Stimulated activated memory B cell treated with anti-CD40 and anti-IgM and Interleukin-4, amounts not matched to agents 10 μg/mL and 1 μg/mL and 100 μg/mL, for 72 hours (primary cell): ENCODE measurements at regions not wholly inside any gene's neighbourhood (a gene's known extent, or its start where the extent isn't known, plus 50 kb on each side); places are given as distances from the start of the nearest gene placed in this dataset.

ENCODE experiments used
- ATAC-seq: fragments of 150-1000 bp; cut with Tn5 transposase; 2 replicates; pipeline ENCODE4 v1.10.0; 2021
- H3K27ac Mint-ChIP-seq: one replicate; pipeline ENCODE4 v1.8.0; 2022; ENCODE audit warnings: mild to moderate bottlenecking, mixed read lengths
- H3K27me3 Mint-ChIP-seq: one replicate; pipeline ENCODE4 v1.8.0; 2022; ENCODE audit warnings: mixed read lengths
- H3K36me3 Mint-ChIP-seq: one replicate; pipeline ENCODE4 v1.8.0; 2022; ENCODE audit warnings: mixed read lengths
- H3K4me1 Mint-ChIP-seq: one replicate; pipeline ENCODE4 v1.8.0; 2022; ENCODE audit warnings: mixed read lengths
- H3K4me3 Mint-ChIP-seq: one replicate; pipeline ENCODE4 v1.8.0; 2022; ENCODE audit warnings: mild to moderate bottlenecking, moderate library complexity, mixed read lengths
- H3K9me3 Mint-ChIP-seq: one replicate; pipeline ENCODE4 v1.8.0; 2022; ENCODE audit warnings: mixed read lengths

DNA sequence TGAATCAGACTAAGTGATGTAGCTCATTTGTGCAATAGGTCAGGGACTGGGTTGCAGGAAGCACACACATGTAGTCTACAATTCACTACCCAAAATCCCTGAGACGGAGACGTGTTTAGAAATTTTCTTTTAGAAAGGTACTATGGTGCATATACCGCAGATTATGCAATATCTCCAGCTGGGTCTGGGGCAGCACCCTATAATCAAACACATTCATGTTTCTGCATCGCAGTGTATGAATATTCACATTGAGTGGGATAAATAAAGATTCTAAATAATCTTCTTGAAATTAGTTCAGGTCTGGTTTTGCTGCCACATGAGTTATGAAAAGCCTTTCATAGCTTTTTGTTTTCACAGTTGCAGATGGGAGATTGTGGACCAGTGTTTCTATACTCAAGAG lies 395.7 kb upstream of the FANCL start:
- H3K27me3 Mint-ChIP-seq, result peaks cover 10% of the 10 kb centered on the region
- no peak overlapping the region for H3K4me3 Mint-ChIP-seq
- ATAC-seq, result no peak
- no peaks in the 10 kb centered on the region for H3K36me3 Mint-ChIP-seq
- no peaks in the 10 kb centered on the region for H3K9me3 Mint-ChIP-seq
- no peak overlapping the region for H3K27ac Mint-ChIP-seq
- no peaks in the 10 kb centered on the region for H3K4me1 Mint-ChIP-seq

DNA sequence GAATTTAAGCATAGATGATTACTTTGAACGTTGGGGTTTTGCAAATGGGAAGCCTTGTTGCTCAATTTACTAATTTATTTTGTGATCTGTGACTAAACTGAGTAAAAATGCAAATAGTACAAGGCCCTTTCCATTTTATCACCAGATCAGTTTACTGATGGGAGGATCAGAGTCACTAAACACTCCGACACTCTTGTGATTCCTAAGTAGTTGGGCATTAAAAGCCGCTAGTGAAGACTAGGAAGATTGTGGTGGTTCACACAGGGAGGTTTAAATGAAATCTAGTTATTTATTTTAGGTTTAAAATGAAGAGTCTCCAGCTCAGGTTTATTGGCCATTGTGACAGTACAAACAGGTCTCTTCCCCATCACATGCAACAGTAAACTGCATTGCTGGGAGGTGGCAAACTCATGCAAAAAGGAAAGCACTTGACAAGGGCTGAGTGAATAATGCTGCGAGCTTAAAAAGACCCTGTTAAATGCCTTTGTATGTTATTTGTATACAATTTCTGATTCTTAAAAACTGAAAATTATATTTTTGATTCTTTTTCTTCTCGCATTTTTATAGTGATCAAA lies 394.8 kb upstream of the FANCL start:
- Mint-ChIP-seq H3K9me3 (no peaks in the 10 kb centered on the region), H3K27me3 (peaks cover 10% of the 10 kb centered on the region), H3K27ac (no peak overlapping the region), H3K4me3 (no peak overlapping the region), H3K4me1 (no peaks in the 10 kb centered on the region), H3K36me3 (no peaks in the 10 kb centered on the region)
- no peak for ATAC-seq

DNA sequence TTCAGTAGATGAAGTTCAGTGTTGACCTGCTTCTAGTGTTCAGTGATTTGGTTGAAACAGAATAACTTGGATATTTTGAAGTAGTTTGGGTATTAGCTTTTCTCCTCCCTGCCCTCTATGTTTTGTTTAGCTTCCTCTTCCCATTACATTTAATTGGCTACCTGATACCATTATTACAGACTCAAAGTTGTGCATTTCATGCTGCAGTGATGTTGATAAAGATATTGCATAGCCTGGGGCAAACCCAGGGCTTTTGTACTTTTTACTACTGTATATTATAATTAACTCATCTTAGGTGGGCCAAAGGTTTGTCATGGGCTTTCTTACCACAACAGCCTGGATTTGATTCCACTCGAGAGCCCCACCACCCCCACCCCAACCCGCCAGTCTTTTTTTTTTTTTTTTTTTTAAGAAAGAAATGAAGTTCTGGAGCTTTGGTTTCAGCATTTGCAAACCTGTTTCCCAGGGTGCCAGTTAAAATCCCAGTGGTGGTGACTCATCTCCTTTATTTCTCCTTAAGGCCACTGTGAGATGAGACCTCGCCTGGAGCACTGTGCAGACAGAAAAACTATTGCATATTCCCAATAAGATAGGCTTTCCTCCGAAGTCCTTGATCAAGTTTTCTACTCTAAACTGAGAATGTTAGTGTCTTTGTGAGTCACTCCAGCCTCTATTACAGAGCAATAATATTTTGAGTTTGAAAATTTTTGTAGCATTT lies 393.7 kb upstream of the FANCL start:
- H3K4me1 Mint-ChIP-seq, result no peaks in the 10 kb centered on the region
- ATAC-seq, result no peak
- no peaks in the 10 kb centered on the region for H3K36me3 Mint-ChIP-seq
- H3K27me3 Mint-ChIP-seq, result peaks cover 10% of the 10 kb centered on the region
- no peak overlapping the region for H3K4me3 Mint-ChIP-seq
- no peaks in the 10 kb centered on the region for H3K9me3 Mint-ChIP-seq
- no peak overlapping the region for H3K27ac Mint-ChIP-seq

DNA sequence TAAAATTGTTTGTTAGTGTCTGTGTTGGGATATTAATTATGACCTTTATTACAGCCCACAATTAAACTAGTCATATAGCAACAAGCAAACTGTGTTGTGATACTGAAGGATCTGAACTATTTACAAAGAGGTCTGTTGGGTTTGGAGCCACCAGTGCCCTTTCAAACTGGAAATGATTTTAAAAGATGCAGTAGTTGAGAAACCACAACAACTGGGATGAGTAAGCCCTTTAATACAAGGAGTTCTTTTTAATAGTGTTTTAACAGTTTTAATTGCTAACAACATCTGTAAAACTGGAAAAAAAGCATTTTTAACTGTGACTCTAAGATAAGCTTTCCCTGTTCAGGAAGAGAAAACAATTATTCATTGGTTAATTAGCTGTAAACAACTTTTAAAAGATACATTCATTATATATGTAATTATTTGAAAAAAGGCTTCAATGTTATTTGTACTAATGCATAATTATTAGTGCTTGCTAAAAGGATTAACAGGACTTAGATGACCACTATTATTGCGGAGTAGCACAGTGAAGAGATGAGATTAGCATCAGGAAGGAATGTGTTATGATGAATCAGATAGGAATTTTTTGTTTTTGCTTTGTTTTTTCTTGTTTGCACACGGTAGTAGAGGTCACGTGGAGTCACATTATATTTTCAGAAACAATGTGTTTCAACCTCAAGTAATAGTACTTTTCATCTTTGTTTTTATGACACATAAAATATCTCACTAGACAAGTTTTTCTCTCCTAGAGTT lies 392.7 kb upstream of the FANCL start:
- H3K4me3 Mint-ChIP-seq, result no peak overlapping the region
- no peaks in the 10 kb centered on the region for H3K4me1 Mint-ChIP-seq
- no peak for ATAC-seq
- H3K9me3 Mint-ChIP-seq, result no peaks in the 10 kb centered on the region
- no peak overlapping the region for H3K27ac Mint-ChIP-seq
- peaks cover 10% of the 10 kb centered on the region for H3K27me3 Mint-ChIP-seq
- no peaks in the 10 kb centered on the region for H3K36me3 Mint-ChIP-seq

DNA sequence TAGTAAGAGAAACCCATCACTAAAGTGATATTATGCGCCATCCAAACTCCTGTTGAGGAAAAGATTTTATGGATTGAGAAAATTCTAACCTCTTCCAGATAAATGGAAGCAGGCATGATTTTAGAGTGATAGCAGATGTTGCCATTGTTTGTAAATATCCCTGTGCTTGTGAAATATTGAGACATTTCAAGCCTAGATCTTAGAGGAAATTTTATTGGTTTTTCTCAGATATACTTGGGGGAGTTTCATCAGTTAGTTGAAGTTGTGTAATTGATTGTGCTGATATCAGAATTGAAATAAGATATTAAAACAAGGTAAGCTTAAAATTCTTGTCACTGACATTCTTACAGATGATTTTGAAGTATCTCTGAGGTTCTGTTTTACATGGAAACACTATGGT lies 390.9 kb upstream of the FANCL start:
- no peak overlapping the region for H3K4me3 Mint-ChIP-seq
- no peaks in the 10 kb centered on the region for H3K4me1 Mint-ChIP-seq
- no peak overlapping the region for H3K27ac Mint-ChIP-seq
- ATAC-seq, result no peak
- no peaks in the 10 kb centered on the region for H3K9me3 Mint-ChIP-seq
- H3K27me3 Mint-ChIP-seq, result peaks cover 6% of the 10 kb centered on the region
- H3K36me3 Mint-ChIP-seq, result no peaks in the 10 kb centered on the region

DNA sequence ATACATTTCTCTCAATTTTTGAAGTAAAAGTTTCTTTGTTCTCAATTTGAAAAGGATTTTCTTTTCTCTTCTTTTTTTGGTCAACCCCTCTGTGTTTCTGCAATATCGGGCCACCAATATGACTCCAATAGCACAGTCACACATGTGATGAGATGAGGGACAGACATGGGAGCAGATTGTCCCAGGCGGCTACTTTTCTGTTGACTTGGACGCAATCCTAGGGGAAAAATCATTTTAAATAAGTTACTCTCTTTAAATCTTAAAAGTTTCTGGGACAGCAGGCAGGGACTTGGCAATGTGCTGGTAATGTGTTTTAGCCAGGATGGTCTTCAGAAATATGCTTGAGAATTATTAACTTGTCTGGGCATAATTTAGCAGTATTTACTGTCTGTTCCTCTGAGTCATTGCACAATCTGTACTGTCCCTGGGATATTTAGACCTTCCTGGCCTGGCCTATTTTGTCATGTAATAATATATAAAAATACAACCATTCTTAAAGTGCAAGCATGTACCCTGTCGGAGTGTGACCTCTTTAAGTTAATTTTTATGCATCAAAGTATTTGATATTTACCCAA lies 388.5 kb upstream of the FANCL start:
- Mint-ChIP-seq H3K9me3 (no peaks in the 10 kb centered on the region), H3K4me1 (no peaks in the 10 kb centered on the region), H3K4me3 (no peak overlapping the region), H3K36me3 (no peaks in the 10 kb centered on the region), H3K27me3 (no peaks in the 10 kb centered on the region), H3K27ac (no peak overlapping the region)
- ATAC-seq, result no peak

DNA sequence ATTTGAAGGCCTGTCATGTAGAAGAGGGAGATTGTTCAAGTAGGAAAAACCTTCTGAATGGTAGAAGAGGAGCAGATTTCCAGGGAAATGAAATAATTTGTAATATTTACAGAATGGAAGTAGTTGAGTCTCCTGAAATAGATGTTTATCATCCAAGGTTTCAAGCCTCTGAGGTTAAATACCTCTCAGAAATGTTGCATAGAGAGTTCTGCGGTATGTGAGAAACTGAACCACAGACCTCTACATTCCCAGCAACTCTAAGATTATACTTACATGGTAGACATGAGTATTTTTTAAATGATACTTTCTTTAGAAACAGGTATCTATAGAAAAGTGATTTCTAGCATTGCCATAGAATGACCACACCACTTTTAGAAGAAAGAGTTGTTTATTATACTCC lies 379.8 kb upstream of the FANCL start:
- H3K9me3 Mint-ChIP-seq, result no peaks in the 10 kb centered on the region
- H3K4me3 Mint-ChIP-seq, result no peak overlapping the region
- no peak overlapping the region for H3K27ac Mint-ChIP-seq
- H3K36me3 Mint-ChIP-seq, result no peaks in the 10 kb centered on the region
- H3K4me1 Mint-ChIP-seq, result no peaks in the 10 kb centered on the region
- no peak for ATAC-seq
- H3K27me3 Mint-ChIP-seq, result peaks cover 2% of the 10 kb centered on the region

DNA sequence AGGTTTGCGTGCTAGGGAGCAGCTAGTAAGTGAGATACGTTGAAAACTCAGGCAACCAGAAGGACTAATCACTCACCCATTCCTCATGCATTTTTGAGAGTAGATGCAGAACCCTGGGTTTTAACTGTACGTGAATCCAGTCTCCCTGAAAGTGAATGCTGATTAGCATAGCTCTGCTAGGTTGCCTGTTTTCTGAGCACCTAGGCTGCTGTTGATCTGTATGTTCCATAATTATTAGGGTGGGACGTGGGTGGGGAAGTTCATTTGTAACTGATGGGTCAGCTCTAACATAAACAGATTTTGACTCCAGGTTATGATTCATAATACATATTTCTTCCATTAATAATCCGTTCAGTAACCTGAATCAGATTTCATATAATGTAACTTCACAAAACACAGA lies 379.0 kb upstream of the FANCL start:
- Mint-ChIP-seq H3K4me3 (no peak overlapping the region), H3K27ac (no peak overlapping the region), H3K4me1 (no peaks in the 10 kb centered on the region), H3K9me3 (no peaks in the 10 kb centered on the region), H3K27me3 (peaks cover 10% of the 10 kb centered on the region), H3K36me3 (no peaks in the 10 kb centered on the region)
- ATAC-seq, result no peak

DNA sequence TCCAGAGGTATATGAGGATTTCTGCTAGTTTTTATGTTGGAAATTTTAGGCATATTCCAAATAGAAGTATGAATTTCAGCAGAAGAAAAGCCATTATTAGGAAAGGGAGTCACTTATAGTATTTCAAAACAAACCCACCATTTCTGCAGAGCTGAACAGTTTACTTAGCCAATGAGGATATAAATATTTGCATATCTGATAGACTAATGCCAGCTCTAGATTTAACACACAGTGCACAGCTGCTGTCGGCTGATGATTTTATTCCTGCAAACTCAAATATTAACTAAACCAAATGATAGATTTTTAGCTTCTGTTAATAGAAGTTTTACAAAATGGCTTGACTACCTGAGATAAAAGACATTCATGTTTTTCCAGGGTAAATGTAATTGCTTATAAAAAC lies 375.8 kb upstream of the FANCL start:
- peaks cover 4% of the 10 kb centered on the region for H3K4me1 Mint-ChIP-seq
- no peak overlapping the region for H3K4me3 Mint-ChIP-seq
- no peak for ATAC-seq
- peaks cover 13% of the 10 kb centered on the region for H3K27me3 Mint-ChIP-seq
- no peak overlapping the region for H3K27ac Mint-ChIP-seq
- H3K9me3 Mint-ChIP-seq, result no peaks in the 10 kb centered on the region
- H3K36me3 Mint-ChIP-seq, result no peaks in the 10 kb centered on the region

DNA sequence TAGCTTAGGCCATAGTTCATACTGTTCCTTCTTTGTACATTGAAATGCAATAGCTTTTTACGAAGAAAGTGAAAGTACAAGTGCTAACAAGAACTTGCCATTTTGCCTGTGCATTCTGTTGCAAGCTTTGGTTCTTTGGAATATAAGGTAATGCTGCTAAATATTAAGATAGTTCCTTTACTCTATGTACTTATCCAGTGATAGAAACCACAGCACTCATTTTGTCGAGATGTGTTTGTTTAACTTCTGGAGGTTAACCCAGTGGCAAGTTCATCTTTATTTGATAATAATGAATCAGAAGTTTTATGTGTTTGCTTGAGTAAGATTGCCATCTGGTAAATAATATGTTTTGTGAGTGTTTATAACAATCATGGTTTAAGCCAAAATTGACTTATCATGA lies 373.1 kb upstream of the FANCL start:
- peaks cover 35% of the 10 kb centered on the region for H3K27me3 Mint-ChIP-seq
- peaks cover 11% of the 10 kb centered on the region for H3K4me1 Mint-ChIP-seq

DNA sequence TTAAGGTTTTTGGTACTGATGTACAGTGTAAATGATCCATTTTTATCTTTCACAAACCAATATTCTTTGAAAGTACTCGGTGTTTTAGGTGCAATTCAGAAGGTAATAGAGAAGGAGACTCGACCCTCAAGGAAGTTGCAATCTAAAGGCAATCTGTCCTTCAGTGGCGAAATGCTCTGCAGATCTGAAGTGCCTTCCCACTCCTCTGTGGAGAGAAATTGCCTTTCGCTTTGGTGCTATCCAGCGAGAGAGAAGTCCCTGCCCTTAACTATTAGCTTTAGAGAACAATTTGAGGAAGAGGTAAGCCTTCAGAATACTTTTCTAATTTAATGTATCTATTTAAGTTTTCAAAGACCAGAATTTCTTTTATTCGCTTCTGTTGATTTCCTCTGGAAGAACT lies 371.8 kb upstream of the FANCL start:
- Mint-ChIP-seq H3K27me3 (peaks cover 35% of the 10 kb centered on the region), H3K36me3 (no peaks in the 10 kb centered on the region), H3K9me3 (no peaks in the 10 kb centered on the region), H3K27ac (no peak overlapping the region), H3K4me3 (no peak overlapping the region), H3K4me1 (peaks cover 11% of the 10 kb centered on the region)
- no peak for ATAC-seq

More for the DNA sequence above, 373.1 kb upstream of the FANCL start:
- no peaks in the 10 kb centered on the region for H3K36me3 Mint-ChIP-seq
- no peak overlapping the region for H3K27ac Mint-ChIP-seq
- H3K4me3 Mint-ChIP-seq, result no peak overlapping the region
- H3K9me3 Mint-ChIP-seq, result no peaks in the 10 kb centered on the region
- ATAC-seq, result no peak

DNA sequence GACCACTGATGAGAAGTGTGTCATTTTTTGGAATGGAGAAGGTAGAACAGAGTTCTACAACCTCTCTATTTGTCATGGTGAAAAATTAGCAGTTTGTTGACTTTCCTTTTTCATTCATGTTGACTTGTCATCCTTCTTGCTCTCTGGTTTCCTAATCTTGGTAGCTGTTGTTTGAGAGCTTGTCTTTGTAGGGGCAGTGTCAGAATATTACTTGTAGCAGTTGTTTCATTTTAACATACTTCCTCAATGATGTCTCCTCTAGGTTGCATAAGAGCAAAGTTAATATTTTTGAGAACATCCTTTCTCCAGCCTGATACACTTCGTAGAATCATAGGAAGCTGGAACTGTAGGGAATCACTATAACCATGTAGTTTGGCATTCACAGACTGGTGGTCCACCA lies 368.2 kb upstream of the FANCL start:
- Mint-ChIP-seq H3K27ac (no peak overlapping the region), H3K4me1 (peaks cover 8% of the 10 kb centered on the region), H3K36me3 (no peaks in the 10 kb centered on the region), H3K27me3 (peaks cover 26% of the 10 kb centered on the region), H3K9me3 (no peaks in the 10 kb centered on the region), H3K4me3 (no peak overlapping the region)
- no peak for ATAC-seq

DNA sequence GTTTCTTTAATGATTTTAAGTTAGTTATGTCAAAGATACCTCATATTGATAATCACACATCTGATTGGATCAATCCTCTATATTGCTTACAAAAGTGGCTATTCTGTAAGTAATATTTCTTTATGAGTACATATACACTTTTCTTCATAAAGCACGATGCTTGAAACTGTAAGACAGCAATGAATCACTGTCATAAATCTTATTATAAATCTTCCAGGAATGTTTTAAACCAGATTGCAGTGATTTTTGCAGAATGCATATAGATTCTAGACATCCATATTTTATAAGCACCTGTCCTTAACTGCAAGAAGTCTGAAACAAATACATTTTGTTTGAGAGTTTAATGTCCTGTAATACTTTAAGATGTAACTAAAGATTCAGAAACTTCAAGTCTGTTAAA lies 367.0 kb upstream of the FANCL start:
- Mint-ChIP-seq H3K27me3 (peaks cover 26% of the 10 kb centered on the region), H3K27ac (no peak overlapping the region), H3K4me3 (no peak overlapping the region), H3K9me3 (no peaks in the 10 kb centered on the region), H3K4me1 (peaks cover 7% of the 10 kb centered on the region), H3K36me3 (no peaks in the 10 kb centered on the region)
- ATAC-seq, result no peak

DNA sequence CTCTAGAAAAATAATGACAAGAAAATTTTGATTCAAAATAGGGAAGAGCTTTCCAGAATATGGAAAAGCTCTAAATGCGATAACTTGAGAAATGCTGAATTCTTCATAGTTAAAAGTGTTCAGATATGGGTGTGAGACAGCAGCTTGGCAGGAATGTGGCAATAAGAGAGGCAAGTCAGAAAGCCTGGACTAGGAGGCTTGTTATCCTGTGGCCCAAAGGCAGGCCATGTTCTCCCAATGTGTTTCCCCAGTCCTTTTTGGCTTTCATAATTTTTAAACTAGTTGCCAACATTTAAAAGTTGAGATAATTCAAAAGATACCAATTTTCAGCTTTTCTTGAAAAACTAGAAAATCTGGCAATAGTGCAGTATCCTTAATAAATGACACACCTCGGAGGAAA lies 366.3 kb upstream of the FANCL start:
- Mint-ChIP-seq H3K27me3 (peaks cover 26% of the 10 kb centered on the region), H3K36me3 (no peaks in the 10 kb centered on the region), H3K27ac (no peak overlapping the region), H3K4me1 (peaks cover 7% of the 10 kb centered on the region), H3K4me3 (no peak overlapping the region), H3K9me3 (no peaks in the 10 kb centered on the region)
- no peak for ATAC-seq

DNA sequence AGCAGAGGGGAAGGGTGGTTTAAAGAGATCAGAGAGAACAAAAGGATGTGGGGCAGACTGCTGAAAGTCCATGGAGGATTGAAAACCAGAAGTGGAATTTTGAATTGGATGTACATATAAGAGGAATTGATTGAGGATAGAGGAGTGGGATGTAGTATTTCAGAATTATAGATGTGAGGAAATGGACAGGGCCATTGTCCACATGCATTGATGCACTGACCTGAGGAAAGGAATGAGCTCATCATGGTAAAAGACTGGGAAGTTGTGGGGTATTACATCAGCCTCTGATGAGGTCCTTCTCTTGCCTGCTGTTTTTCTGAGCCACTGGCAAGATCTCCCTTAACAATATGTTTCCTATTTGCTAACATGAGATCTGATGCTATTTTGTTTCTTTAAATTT lies 365.7 kb upstream of the FANCL start:
- Mint-ChIP-seq H3K9me3 (no peaks in the 10 kb centered on the region), H3K4me1 (peaks cover 7% of the 10 kb centered on the region), H3K4me3 (no peak overlapping the region), H3K36me3 (no peaks in the 10 kb centered on the region), H3K27ac (no peak overlapping the region), H3K27me3 (peaks cover 21% of the 10 kb centered on the region)
- ATAC-seq, result no peak

DNA sequence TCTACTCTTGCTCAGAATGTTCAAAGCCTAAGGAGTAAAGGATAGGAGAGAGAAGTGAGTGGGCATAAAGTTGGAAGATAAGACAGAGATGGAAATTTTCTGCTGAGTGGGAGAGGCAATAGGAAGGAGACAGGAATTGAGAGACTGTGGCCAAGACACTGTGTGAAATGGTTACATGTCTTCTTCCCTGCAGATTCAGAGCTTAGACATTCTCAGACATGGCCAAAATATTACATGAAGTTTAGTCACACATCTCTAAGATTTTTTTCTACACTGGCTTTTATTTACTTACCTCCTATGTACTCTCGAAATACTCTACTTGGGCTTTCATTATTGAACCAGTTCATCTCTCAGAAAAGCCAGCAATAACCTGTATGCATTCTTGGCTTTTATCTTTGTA lies 363.0 kb upstream of the FANCL start:
- no peak overlapping the region for H3K4me3 Mint-ChIP-seq
- H3K36me3 Mint-ChIP-seq, result no peaks in the 10 kb centered on the region
- ATAC-seq, result no peak
- no peaks in the 10 kb centered on the region for H3K9me3 Mint-ChIP-seq
- no peak overlapping the region for H3K27ac Mint-ChIP-seq
- no peaks in the 10 kb centered on the region for H3K4me1 Mint-ChIP-seq
- H3K27me3 Mint-ChIP-seq, result peaks cover 2% of the 10 kb centered on the region
